B cell (primary cell): ENCODE measurements at regions not wholly inside any gene's neighbourhood (a gene's known extent, or its start where the extent isn't known, plus 50 kb on each side); places are given as distances from the start of the nearest gene placed in this dataset.

Source experiments
- ATAC-seq: fragments of 200-7000 bp; cut with Tn5 transposase; one replicate; pipeline ENCODE4 v1.10.0; 2021; ENCODE audit warnings: low read depth, mild to moderate bottlenecking, moderate number of reproducible peaks, moderate library complexity
- CTCF ChIA-PET: fragments of 350-600 bp; sonication (Branson Sonifier 250); formaldehyde crosslinking; loops from one replicate; lab custom pipeline; 2021; ENCODE audit warnings: antibody characterized with exemption, inconsistent platforms; lab: Charles Lee
- POLR2A ChIA-PET: fragments of 350-600 bp; sonication (Branson Sonifier 250); formaldehyde crosslinking; loops from one replicate; lab custom pipeline; 2021; ENCODE audit warnings: antibody characterized with exemption; lab: Charles Lee
- DNase-seq: peaks from one replicate; pipeline ENCODE4 v3.0.0; 2013
- H2AFZ ChIP-seq: 2 replicates; pipeline ENCODE4 v1.6.1; 2012; ENCODE audit warnings: mild to moderate bottlenecking, low read depth, low read length; ENCODE audit not compliant: insufficient read depth, poor library complexity, severe bottlenecking
- H3K27ac ChIP-seq, 2 donors: 1 replicate in 1 of 2; 2 replicates in 1 of 2; pipeline ENCODE4 v1.5.1; 2012 to 2013; ENCODE audit warnings: low read length in 2 of 2, mild to moderate bottlenecking in 2 of 2, moderate library complexity in 1 of 2
- H3K27me3 ChIP-seq, 4 experiments: fragments of 200-600 bp in 1 of 4; sonication (generic) in 1 of 4; replicated peaks in 1 of 4; 1 replicate in 2 of 4; 2 replicates in 2 of 4; pipeline versions ENCODE4 v1.6.1 to v1.7.0; 2013 to 2016; ENCODE audit warnings: low read length in 3 of 4, mild to moderate bottlenecking in 2 of 4, mixed read lengths in 1 of 4, moderate library complexity in 1 of 4; ENCODE audit not compliant: insufficient read depth in 4 of 4, control insufficient read depth in 3 of 4; ENCODE audit errors: control extremely low read depth in 1 of 4
- H3K36me3 ChIP-seq, 2 experiments: replicated peaks in 1 of 2; 1 replicate in 1 of 2; 2 replicates in 1 of 2; pipeline versions ENCODE4 v1.6.1 to v1.7.1; 2013; ENCODE audit warnings: low read length in 1 of 2; ENCODE audit not compliant: insufficient read depth in 2 of 2, control insufficient read depth in 1 of 2; ENCODE audit errors: control extremely low read depth in 1 of 2, extremely low read depth in 1 of 2
- H3K4me1 ChIP-seq, 2 donors: fragments of 200-600 bp in 1 of 2; sonication (generic) in 1 of 2; 1 replicate in 1 of 2; 2 replicates in 1 of 2; pipeline versions ENCODE4 v1.5.1 to v1.6.1; 2013 to 2017; ENCODE audit warnings: low read length in 2 of 2; ENCODE audit not compliant: control insufficient read depth in 2 of 2, insufficient read depth in 2 of 2
- H3K4me2 ChIP-seq: replicated peaks from 2 replicates; pipeline ENCODE3; 2012; ENCODE audit warnings: mild to moderate bottlenecking, low read depth, low read length; ENCODE audit not compliant: poor library complexity, severe bottlenecking
- H3K4me3 ChIP-seq, 5 experiments: fragments of 200-600 bp in 1 of 5; sonication (generic) in 1 of 5; 1 replicate in 3 of 5; 2 replicates in 2 of 5; pipeline versions ENCODE4 v1.5.1 to v1.7.0; 2011 to 2016; ENCODE audit warnings: low read length in 4 of 5, mild to moderate bottlenecking in 4 of 5, low read depth in 2 of 5, control low read depth in 1 of 5, moderate library complexity in 1 of 5; ENCODE audit not compliant: insufficient read depth in 1 of 5; ENCODE audit errors: control extremely low read depth in 1 of 5, extremely low read depth in 1 of 5
- H3K79me2 ChIP-seq: fragments of 200-600 bp; sonication (generic); one replicate; pipeline ENCODE4 v1.6.0; 2016; ENCODE audit warnings: low read length; ENCODE audit not compliant: control insufficient read depth, insufficient read depth
- H3K9ac ChIP-seq: fragments of 200-600 bp; sonication (generic); 2 replicates; pipeline ENCODE4 v1.6.1; 2017; ENCODE audit warnings: mild to moderate bottlenecking, low read length, moderate library complexity
- H3K9me3 ChIP-seq, 3 donors: one replicate each; pipeline versions ENCODE4 v1.6.1 to v1.7.1; 2013; ENCODE audit warnings: low read length in 2 of 3; ENCODE audit not compliant: control insufficient read depth in 2 of 3, insufficient read depth in 1 of 3; ENCODE audit errors: control extremely low read depth in 1 of 3
- H4K20me1 ChIP-seq: 2 replicates; pipeline ENCODE4 v1.6.0; 2012; ENCODE audit warnings: mild to moderate bottlenecking, low read length; ENCODE audit not compliant: insufficient read depth, control insufficient read depth, poor library complexity, severe bottlenecking
- H3K27ac Mint-ChIP-seq: one replicate; pipeline ENCODE4 v1.8.0; 2021; ENCODE audit warnings: mixed read lengths
- H3K27me3 Mint-ChIP-seq: one replicate; pipeline ENCODE4 v1.8.0; 2021; ENCODE audit warnings: mixed read lengths
- H3K4me1 Mint-ChIP-seq: one replicate; pipeline ENCODE4 v1.8.0; 2021; ENCODE audit warnings: mixed read lengths
- H3K4me3 Mint-ChIP-seq: one replicate; pipeline ENCODE4 v1.8.0; 2021; ENCODE audit warnings: mixed read lengths
- H3K9me3 Mint-ChIP-seq: one replicate; pipeline ENCODE4 v1.8.0; 2022; ENCODE audit warnings: mixed read lengths; ENCODE audit not compliant: insufficient read depth
- CTCF ChIP-seq: fragments of 200-600 bp; IDR thresholded peaks from one replicate; pipeline ENCODE4 v1.8.0; 2022; ENCODE audit warnings: antibody characterized with exemption, mild to moderate bottlenecking
- EZH2 ChIP-seq: IDR thresholded peaks from 2 replicates; pipeline ENCODE4 v1.6.1; 2012; ENCODE audit warnings: borderline replicate concordance, low read depth, mild to moderate bottlenecking, moderate library complexity, low read length; ENCODE audit not compliant: insufficient read depth, poor library complexity, severe bottlenecking
- WGBS: methylation state at CpG from one replicate; pipeline ENCODE4 v1.1.5; 2013; ENCODE audit warnings: missing lambda C conversion rate; ENCODE audit not compliant: insufficient coverage; 5-methylcytosine and 5-hydroxymethylcytosine counted together
- intact Hi-C: fragments of 100-400 bp; cut with micrococcal nuclease; formaldehyde crosslinking; loops from one replicate; pipeline ENCODE4 v1.10.0; 2022

GRCh38 chr2:5040571-5040970, 651.6 kb upstream of the SOX11 start:
- no peak for DNase-seq
- no peak overlapping the region for H3K27ac ChIP-seq
- no peak overlapping the region for H2AFZ ChIP-seq
- no peak overlapping the region for H3K4me3 ChIP-seq
- ChIA-PET CTCF (no interaction called here), POLR2A (no interaction called here)
- peaks cover 0 to 8% (median 2%) of the 10 kb centered on the region in 3 donors for H3K9me3 ChIP-seq
- ATAC-seq = no peak
- no peaks in the 10 kb centered on the region for H4K20me1 ChIP-seq
- Mint-ChIP-seq H3K27me3 (no peaks in the 10 kb centered on the region), H3K9me3 (peaks cover 9% of the 10 kb centered on the region), H3K27ac (no peak overlapping the region), H3K4me1 (no peaks in the 10 kb centered on the region), H3K4me3 (no peak overlapping the region)
- H3K27me3 ChIP-seq = no peaks in the 10 kb centered on the region
- no peak overlapping the region for H3K4me2 ChIP-seq
- H3K79me2 ChIP-seq = no peaks in the 10 kb centered on the region
- 80% methylated on average over 3 of the region's 3 CpGs for WGBS
- no peak for TF ChIP-seq EZH2
- no peak for TF ChIP-seq CTCF
- H3K4me1 ChIP-seq = no peaks in the 10 kb centered on the region
- no peaks in the 10 kb centered on the region for H3K36me3 ChIP-seq
- no peak overlapping the region for H3K9ac ChIP-seq
- intact Hi-C loops = no loop called here

GRCh38 chr2:5041501-5041900, 650.7 kb upstream of the SOX11 start:
- Mint-ChIP-seq H3K27me3 (no peaks in the 10 kb centered on the region), H3K4me3 (no peak overlapping the region), H3K9me3 (peaks cover 9% of the 10 kb centered on the region), H3K4me1 (no peaks in the 10 kb centered on the region), H3K27ac (no peak overlapping the region)
- H3K79me2 ChIP-seq = no peaks in the 10 kb centered on the region
- no peaks in the 10 kb centered on the region for H3K27me3 ChIP-seq
- H2AFZ ChIP-seq = no peak overlapping the region
- ChIA-PET POLR2A (no interaction called here), CTCF (no interaction called here)
- H4K20me1 ChIP-seq = no peaks in the 10 kb centered on the region
- intact Hi-C loops = no loop called here
- H3K36me3 ChIP-seq = no peaks in the 10 kb centered on the region
- H3K4me2 ChIP-seq = no peak overlapping the region
- TF ChIP-seq CTCF = no peak
- no peaks in the 10 kb centered on the region for H3K4me1 ChIP-seq
- no peak overlapping the region for H3K9ac ChIP-seq
- H3K9me3 ChIP-seq = peaks cover 0 to 8% (median 2%) of the 10 kb centered on the region in 3 donors
- H3K27ac ChIP-seq = no peak overlapping the region
- DNase-seq (no peak), ATAC-seq (no peak)
- WGBS = 95% methylated on average over 2 of the region's 2 CpGs
- no peak overlapping the region for H3K4me3 ChIP-seq
